ENCODE measurements at regions not wholly inside any gene's neighbourhood (a gene's known extent, or its start where the extent isn't known, plus 50 kb on each side); places are given as distances from the start of the nearest gene placed in this dataset.
A peak's percentile ranks its signal among the peaks of the same experiment; 100 is the strongest.

- no peak overlapping the region for H3K4me3 ChIP-seq
- no peaks in the 10 kb centered on the region for H3K27me3 ChIP-seq
- no peaks in the 10 kb centered on the region for H3K4me1 ChIP-seq
- intact Hi-C loops (cut with DNase I; ENCODE audit: low total_unique reads): no loop called here
- H3K27ac ChIP-seq: no peak overlapping the region
- no peaks in the 10 kb centered on the region for H3K36me3 ChIP-seq
- TF ChIP-seq, protein P1, sequence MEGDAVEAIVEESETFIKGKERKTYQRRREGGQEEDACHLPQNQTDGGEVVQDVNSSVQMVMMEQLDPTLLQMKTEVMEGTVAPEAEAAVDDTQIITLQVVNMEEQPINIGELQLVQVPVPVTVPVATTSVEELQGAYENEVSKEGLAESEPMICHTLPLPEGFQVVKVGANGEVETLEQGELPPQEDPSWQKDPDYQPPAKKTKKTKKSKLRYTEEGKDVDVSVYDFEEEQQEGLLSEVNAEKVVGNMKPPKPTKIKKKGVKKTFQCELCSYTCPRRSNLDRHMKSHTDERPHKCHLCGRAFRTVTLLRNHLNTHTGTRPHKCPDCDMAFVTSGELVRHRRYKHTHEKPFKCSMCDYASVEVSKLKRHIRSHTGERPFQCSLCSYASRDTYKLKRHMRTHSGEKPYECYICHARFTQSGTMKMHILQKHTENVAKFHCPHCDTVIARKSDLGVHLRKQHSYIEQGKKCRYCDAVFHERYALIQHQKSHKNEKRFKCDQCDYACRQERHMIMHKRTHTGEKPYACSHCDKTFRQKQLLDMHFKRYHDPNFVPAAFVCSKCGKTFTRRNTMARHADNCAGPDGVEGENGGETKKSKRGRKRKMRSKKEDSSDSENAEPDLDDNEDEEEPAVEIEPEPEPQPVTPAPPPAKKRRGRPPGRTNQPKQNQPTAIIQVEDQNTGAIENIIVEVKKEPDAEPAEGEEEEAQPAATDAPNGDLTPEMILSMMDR (IDR thresholded peaks at IDR 0.05): no peak
- DNase-seq: peak in 1 of 2 donors; percentile 29
- peaks cover 0 to 9% (median 0%) of the 10 kb centered on the region in 3 donors for H3K9me3 ChIP-seq
Measured at GRCh38 chr18:46301571-46301970, 197.4 kb downstream of the HAUS1 start.

DNA sequence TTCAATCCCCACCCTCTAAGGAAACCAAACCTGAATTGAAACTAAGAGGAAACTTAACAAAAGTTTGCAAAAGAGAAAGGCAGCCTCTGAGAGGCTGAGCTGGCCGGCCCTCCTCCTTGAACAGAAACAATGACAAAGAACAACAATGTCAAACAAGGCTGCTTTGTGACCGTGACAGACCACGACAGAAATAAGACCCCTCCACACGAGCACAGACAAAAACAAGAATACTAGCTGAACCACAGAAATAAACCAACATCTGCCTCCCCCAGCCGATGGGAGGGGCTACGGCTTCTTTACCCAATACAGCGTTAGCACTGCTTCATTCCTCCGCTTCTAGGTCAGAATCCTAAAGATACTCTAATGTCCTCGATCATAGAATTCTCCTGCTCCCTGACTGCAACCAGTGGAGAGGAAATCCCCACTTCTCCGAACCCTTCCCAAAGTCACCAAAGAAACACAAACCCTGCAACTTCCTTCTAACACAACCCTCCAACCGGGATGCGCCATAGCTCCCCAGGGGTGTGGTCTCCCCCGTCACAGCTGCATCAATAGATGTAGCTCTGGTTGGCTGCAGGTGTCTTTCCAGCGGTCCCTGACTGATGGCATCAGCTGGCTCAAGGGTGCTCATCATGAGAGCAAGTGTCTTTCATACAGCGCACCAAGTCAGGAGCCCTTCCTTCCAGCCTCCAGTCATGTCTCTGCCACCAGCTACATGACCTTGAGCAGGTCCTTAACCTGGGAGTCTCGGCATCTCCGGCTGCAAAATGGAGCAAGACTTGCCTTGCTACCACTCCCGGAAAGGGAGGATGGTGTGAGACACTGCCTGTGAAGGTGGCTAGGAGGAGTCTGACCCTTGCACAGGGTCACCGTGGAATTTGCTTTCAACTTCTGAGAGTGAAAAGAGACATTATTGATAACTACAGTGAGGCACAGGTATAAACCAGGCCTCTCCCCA lies 198.6 kb downstream of the HAUS1 start:
- no peaks in the 10 kb centered on the region for H3K4me1 ChIP-seq
- peak in 1 of 2 donors; percentile 25 for DNase-seq
- TF ChIP-seq, protein P1 (IDR thresholded peaks at IDR 0.05): no peak
- no peaks in the 10 kb centered on the region for H3K36me3 ChIP-seq
- no peak overlapping the region for H3K4me3 ChIP-seq
- no peaks in the 10 kb centered on the region for H3K27me3 ChIP-seq
- H3K27ac ChIP-seq: no peak overlapping the region
- H3K9me3 ChIP-seq: peaks cover 0 to 9% (median 0%) of the 10 kb centered on the region in 3 donors
- intact Hi-C loops (cut with DNase I; ENCODE audit: low total_unique reads): no loop called here

DNA sequence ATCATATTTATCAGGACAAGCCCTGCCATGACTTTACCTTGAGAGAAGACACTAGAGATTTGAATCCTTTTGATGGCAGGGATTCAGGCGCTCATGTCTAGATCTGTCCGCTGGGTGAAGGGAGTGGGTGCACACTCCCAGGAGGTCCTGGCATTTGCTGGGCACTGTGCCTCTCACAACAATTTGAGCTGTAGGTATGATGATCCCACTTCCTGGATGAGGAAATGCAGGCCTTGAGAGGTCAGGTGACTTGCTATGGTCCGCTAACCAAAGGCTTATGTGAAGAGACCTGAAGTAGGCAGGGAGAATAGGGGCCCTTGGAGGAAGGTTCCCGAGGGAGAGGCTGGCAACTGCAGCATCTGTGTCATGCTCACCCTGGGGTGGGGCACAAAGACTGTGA lies 206.1 kb downstream of the HAUS1 start:
- no peak overlapping the region for H3K4me3 ChIP-seq
- no peaks in the 10 kb centered on the region for H3K4me1 ChIP-seq
- no peaks in the 10 kb centered on the region for H3K9me3 ChIP-seq
- intact Hi-C loops (cut with DNase I; ENCODE audit: low total_unique reads): no loop called here
- DNase-seq: no peak
- no peaks in the 10 kb centered on the region for H3K36me3 ChIP-seq
- H3K27ac ChIP-seq: no peak overlapping the region
- TF ChIP-seq, protein P1 (IDR thresholded peaks at IDR 0.05): no peak
- no peaks in the 10 kb centered on the region for H3K27me3 ChIP-seq

GRCh38 chr18:46310675-46311345 lies 206.6 kb downstream of the HAUS1 start:
- Histone ChIP-seq H3K27ac (no peak overlapping the region), H3K4me3 (no peak overlapping the region), H3K27me3 (no peaks in the 10 kb centered on the region), H3K9me3 (no peaks in the 10 kb centered on the region), H3K36me3 (no peaks in the 10 kb centered on the region), H3K4me1 (no peaks in the 10 kb centered on the region)
- TF ChIP-seq, protein P1 (IDR thresholded peaks at IDR 0.05): no peak
- no peak for DNase-seq
- intact Hi-C loops (cut with DNase I; ENCODE audit: low total_unique reads): no loop called here

DNA sequence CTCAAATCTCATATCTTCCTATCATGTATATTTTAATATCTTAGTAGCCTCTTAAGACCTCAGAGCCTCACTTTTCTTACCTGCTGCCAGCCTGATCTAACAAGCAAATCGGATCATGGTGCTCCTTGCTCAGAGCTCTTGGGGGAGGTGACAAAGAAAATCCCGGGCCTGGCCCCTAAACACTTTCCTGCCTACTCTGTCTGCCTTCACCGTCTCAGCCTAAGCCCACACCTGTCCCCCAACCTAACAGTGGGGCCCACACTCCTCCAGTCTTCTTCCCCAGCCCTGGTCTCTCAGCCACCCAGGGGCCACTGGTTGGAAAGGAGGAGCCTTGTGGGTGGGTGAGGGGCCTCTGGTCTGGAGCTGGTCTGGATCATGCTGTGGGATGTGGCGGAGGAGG lies 207.3 kb downstream of the HAUS1 start:
- intact Hi-C loops (cut with DNase I; ENCODE audit: low total_unique reads): no loop called here
- no peaks in the 10 kb centered on the region for H3K27me3 ChIP-seq
- no peak overlapping the region for H3K27ac ChIP-seq
- H3K9me3 ChIP-seq: no peaks in the 10 kb centered on the region
- H3K36me3 ChIP-seq: no peaks in the 10 kb centered on the region
- TF ChIP-seq, protein P1 (IDR thresholded peaks at IDR 0.05): no peak
- H3K4me3 ChIP-seq: no peak overlapping the region
- DNase-seq: no peak
- H3K4me1 ChIP-seq: no peaks in the 10 kb centered on the region
